Panc1 (cell line): ENCODE measurements at regions not wholly inside any gene's neighbourhood (a gene's known extent, or its start where the extent isn't known, plus 50 kb on each side); places are given as distances from the start of the nearest gene placed in this dataset.

Experiments
- ATAC-seq: fragments of 200-7000 bp; cut with Tn5 transposase; 2 replicates; pipeline ENCODE4 v1.9.1; 2020; ENCODE audit warnings: mild to moderate bottlenecking, moderate library complexity
- BruUV-seq: library from RNA; stranded (reverse); fragments of 400-500 nt; replicated peaks from 2 replicates; lab custom pipeline; 2021; lab: Mats Ljungman, UMichigan
- CTCF ChIA-PET: fragments of 300-600 bp; sonication (Branson Sonifier 250); formaldehyde crosslinking; loops from one replicate; lab custom pipeline; 2022; ENCODE audit warnings: antibody characterized with exemption; lab: Charles Lee
- POLR2A ChIA-PET: fragments of 300-600 bp; sonication (Branson Sonifier 250); formaldehyde crosslinking; loops from one replicate; lab custom pipeline; 2022; ENCODE audit warnings: antibody characterized with exemption; lab: Charles Lee
- DNase-seq: peaks from one replicate; pipeline ENCODE4 v3.0.0-alpha.2; 2010; ENCODE audit warnings: low read depth, low spot score
- H3K27ac ChIP-seq: 2 replicates; pipeline ENCODE4 v1.5.1; 2011; ENCODE audit warnings: mild to moderate bottlenecking, low read length, inconsistent platforms
- H3K27me3 ChIP-seq: fragments of 200-500 bp; sonication (Bioruptor generic); 2 replicates; pipeline ENCODE4 v1.6.0; 2014; ENCODE audit warnings: low read length, inconsistent platforms; ENCODE audit not compliant: control insufficient read depth, insufficient read depth
- H3K36me3 ChIP-seq: fragments of 200-500 bp; sonication (Bioruptor generic); 2 replicates; pipeline ENCODE4 v1.5.1; 2014; ENCODE audit warnings: inconsistent platforms, mild to moderate bottlenecking, low read length, moderate library complexity; ENCODE audit not compliant: control insufficient read depth, insufficient read depth
- H3K4me1 ChIP-seq: 2 replicates; pipeline ENCODE4 v1.5.1; 2011; ENCODE audit warnings: inconsistent platforms, mild to moderate bottlenecking, low read length, moderate library complexity; ENCODE audit not compliant: control insufficient read depth, insufficient read depth
- H3K4me3 ChIP-seq, 2 experiments: 2 replicates each; pipeline ENCODE4 v1.5.1; 2011 to 2012; ENCODE audit warnings: low read depth in 2 of 2, low read length in 2 of 2, mild to moderate bottlenecking in 2 of 2, inconsistent platforms in 1 of 2, moderate library complexity in 1 of 2
- H3K9me3 ChIP-seq: fragments of 200-500 bp; sonication (Bioruptor generic); 2 replicates; pipeline ENCODE4 v1.5.1; 2014; ENCODE audit warnings: low read depth, mild to moderate bottlenecking, inconsistent platforms, low read length, moderate library complexity; ENCODE audit not compliant: control insufficient read depth, insufficient read depth
- CTCF ChIP-seq: fragments of 450-650 bp; IDR thresholded peaks from 2 replicates; pipeline ENCODE4 v1.5.1; 2017; ENCODE audit warnings: mild to moderate bottlenecking
- POLR2AphosphoS5 ChIP-seq: IDR thresholded peaks from 2 replicates; pipeline ENCODE4 v1.6.1; 2012; ENCODE audit warnings: mild to moderate bottlenecking, low read depth, low read length, moderate library complexity
- REST ChIP-seq, 2 experiments: IDR thresholded peaks; 2 replicates each; pipeline ENCODE4 v1.6.1; 2011 to 2012; ENCODE audit warnings: low read depth in 2 of 2, control low read depth in 1 of 2, low read length in 1 of 2, mild to moderate bottlenecking in 1 of 2, moderate library complexity in 1 of 2; ENCODE audit not compliant: insufficient read depth in 1 of 2
- SIN3A ChIP-seq: IDR thresholded peaks from 2 replicates; pipeline ENCODE4 v1.6.1; 2012; ENCODE audit warnings: low read depth, mild to moderate bottlenecking, low read length, moderate library complexity, borderline replicate concordance; ENCODE audit not compliant: insufficient read depth
- TCF7L2 ChIP-seq: IDR thresholded peaks from 2 replicates; pipeline ENCODE4 v1.6.1; 2011; ENCODE audit warnings: mild to moderate bottlenecking, low read depth, low read length, inconsistent platforms
- in situ Hi-C: cut with HindIII; loops from 2 replicates; pipeline ENCODE4 v1.10.0; 2016; ENCODE audit warnings: low sequenced_read_pairs, low pct_unique_long_range_greater_than_20kb
- intact Hi-C: fragments of 100-400 bp; cut with micrococcal nuclease; formaldehyde crosslinking; loops from one replicate; pipeline ENCODE4 v1.10.0; 2022; ENCODE audit not compliant: unreplicated experiment

GRCh38 chr2:188811522-188811921 lies 162.7 kb upstream of the COL3A1 start:
- POLR2A ChIA-PET: no interaction called here
- no peaks in the 10 kb centered on the region for H3K9me3 ChIP-seq
- no TSS peak for BruUV-seq
- ATAC-seq: no peak
- TF ChIP-seq POLR2AphosphoS5: no peak
- no peak for TF ChIP-seq TCF7L2
- TF ChIP-seq REST (IDR thresholded peaks at IDR 0.05; ENCODE audit: insufficient read depth in 1 of 2, low read depth in 2 of 2, low read length in 1 of 2): no peak
- no peak for TF ChIP-seq SIN3A
- no peak for TF ChIP-seq CTCF
- H3K4me1 ChIP-seq: no peaks in the 10 kb centered on the region
- intact Hi-C loops (no loop called here), in situ Hi-C loops (no loop called here)
- H3K36me3 ChIP-seq: no peaks in the 10 kb centered on the region
- H3K27me3 ChIP-seq: no peaks in the 10 kb centered on the region
- DNase-seq: no peak
- H3K4me3 ChIP-seq: no peak overlapping the region
- no peak overlapping the region for H3K27ac ChIP-seq
- CTCF ChIA-PET: no interaction called here

GRCh38 chr2:188813315-188813714 lies 160.9 kb upstream of the COL3A1 start:
- ChIA-PET POLR2A (no interaction called here), CTCF (no interaction called here)
- in situ Hi-C loops: no loop called here
- DNase-seq: no peak
- H3K9me3 ChIP-seq: no peaks in the 10 kb centered on the region
- ATAC-seq: no peak
- no TSS peak for BruUV-seq
- H3K36me3 ChIP-seq: no peaks in the 10 kb centered on the region
- no peaks in the 10 kb centered on the region for H3K4me1 ChIP-seq
- H3K27me3 ChIP-seq: no peaks in the 10 kb centered on the region
- no peak overlapping the region for H3K27ac ChIP-seq
- no peak for TF ChIP-seq POLR2AphosphoS5
- TF ChIP-seq REST (IDR thresholded peaks at IDR 0.05; ENCODE audit: insufficient read depth in 1 of 2, low read depth in 2 of 2, low read length in 1 of 2): no peak
- TF ChIP-seq SIN3A: no peak
- TF ChIP-seq TCF7L2: no peak
- no peak for TF ChIP-seq CTCF
- H3K4me3 ChIP-seq: no peak overlapping the region
- intact Hi-C loops: no loop called here
